ENCODE measurements at regions not wholly inside any gene's neighbourhood (a gene's known extent, or its start where the extent isn't known, plus 50 kb on each side); places are given as distances from the start of the nearest gene placed in this dataset.

DNA sequence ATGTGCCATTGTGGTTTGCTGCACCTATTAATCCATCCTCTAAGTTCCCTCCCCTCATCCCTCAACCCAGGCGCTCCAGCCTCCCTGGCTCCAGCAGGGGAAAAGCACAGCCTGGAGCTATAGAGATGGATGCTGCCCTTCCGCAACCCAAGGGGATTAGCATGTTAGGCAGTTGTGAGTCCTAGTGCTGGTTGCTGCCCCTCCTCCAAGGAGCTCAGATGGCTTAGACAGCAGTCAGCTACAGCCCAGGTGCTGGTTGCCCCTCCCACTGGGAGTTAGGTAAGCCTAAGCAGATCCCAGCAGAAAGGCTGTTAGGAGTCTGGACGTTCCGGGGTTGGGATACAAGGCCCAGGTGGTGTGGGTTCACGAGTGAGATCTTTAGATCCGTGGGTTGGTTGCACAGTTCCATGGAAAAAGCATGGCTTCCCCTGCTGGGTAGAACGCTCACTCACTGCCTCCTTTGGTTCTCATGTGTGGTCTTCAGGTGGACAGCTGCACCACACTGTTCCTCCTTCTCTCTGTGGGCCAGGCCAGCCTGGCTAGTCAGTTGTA lies 446.1 kb downstream of the ZNF804A start:
- no peak overlapping the region for H3K27ac ChIP-seq (ENCODE audit: extremely low read depth, low read depth, low read length)
- H3K9me1 ChIP-seq (ENCODE audit: control insufficient read depth, insufficient read depth, low read length) = no peaks in the 10 kb centered on the region
- H3K9ac ChIP-seq (ENCODE audit: insufficient read depth in 1 of 2, low read depth in 2 of 2, low read length in 2 of 2) = no peak overlapping the region
- no TSS peak for BruUV-seq (replicated peaks)
- no peak overlapping the region for H2AFZ ChIP-seq (ENCODE audit: low read depth, low read length)
- DNase-seq (ENCODE audit: extremely low read depth in 1 of 4, low spot score in 3 of 4) (no peak), ATAC-seq (no peak), FAIRE-seq (no peak)
- POLR2A ChIA-PET = no interaction called here
- TF ChIP-seq, protein P1, sequence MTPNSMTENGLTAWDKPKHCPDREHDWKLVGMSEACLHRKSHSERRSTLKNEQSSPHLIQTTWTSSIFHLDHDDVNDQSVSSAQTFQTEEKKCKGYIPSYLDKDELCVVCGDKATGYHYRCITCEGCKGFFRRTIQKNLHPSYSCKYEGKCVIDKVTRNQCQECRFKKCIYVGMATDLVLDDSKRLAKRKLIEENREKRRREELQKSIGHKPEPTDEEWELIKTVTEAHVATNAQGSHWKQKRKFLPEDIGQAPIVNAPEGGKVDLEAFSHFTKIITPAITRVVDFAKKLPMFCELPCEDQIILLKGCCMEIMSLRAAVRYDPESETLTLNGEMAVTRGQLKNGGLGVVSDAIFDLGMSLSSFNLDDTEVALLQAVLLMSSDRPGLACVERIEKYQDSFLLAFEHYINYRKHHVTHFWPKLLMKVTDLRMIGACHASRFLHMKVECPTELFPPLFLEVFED (CRISPR knock-in tag; conservative IDR thresholded peaks at IDR 0.05) = no peak
- no peak for TF ChIP-seq ZNF217 (CRISPR knock-in tag; IDR thresholded peaks at IDR 0.05)
- TF ChIP-seq FOXM1 (IDR thresholded peaks at IDR 0.05; ENCODE audit: low read depth) = no peak
- TF ChIP-seq FOXM1 (CRISPR knock-in tag; IDR thresholded peaks at IDR 0.05; ENCODE audit: low read depth) = no peak
- TF ChIP-seq YBX1 (IDR thresholded peaks at IDR 0.05) = no peak
- TF ChIP-seq NFXL1 (CRISPR knock-in tag; IDR thresholded peaks at IDR 0.05) = no peak
- TF ChIP-seq ZNF146 (CRISPR knock-in tag; IDR thresholded peaks at IDR 0.05; ENCODE audit: unreplicated experiment) = no peak
- no peak for TF ChIP-seq KDM5B (IDR thresholded peaks at IDR 0.05; ENCODE audit: insufficient replicate concordance, low read depth, low read length)
- no peak for TF ChIP-seq TAF9B (IDR thresholded peaks at IDR 0.05; ENCODE audit: partially characterized antibody)
- TF ChIP-seq ZNF316 (IDR thresholded peaks at IDR 0.05) = no peak
- TF ChIP-seq ZC3H8 (IDR thresholded peaks at IDR 0.05) = no peak
- TF ChIP-seq CTBP1 (IDR thresholded peaks at IDR 0.05; ENCODE audit: borderline replicate concordance) = no peak
- TF ChIP-seq, protein P2, sequence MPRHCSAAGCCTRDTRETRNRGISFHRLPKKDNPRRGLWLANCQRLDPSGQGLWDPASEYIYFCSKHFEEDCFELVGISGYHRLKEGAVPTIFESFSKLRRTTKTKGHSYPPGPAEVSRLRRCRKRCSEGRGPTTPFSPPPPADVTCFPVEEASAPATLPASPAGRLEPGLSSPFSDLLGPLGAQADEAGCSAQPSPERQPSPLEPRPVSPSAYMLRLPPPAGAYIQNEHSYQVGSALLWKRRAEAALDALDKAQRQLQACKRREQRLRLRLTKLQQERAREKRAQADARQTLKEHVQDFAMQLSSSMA (CRISPR knock-in tag; IDR thresholded peaks at IDR 0.05) = no peak
- no peak for TF ChIP-seq MIER1 (IDR thresholded peaks at IDR 0.05; ENCODE audit: low read depth)
- no peaks in the 10 kb centered on the region for H3K36me3 ChIP-seq (ENCODE audit: control insufficient read depth, insufficient read depth, low read length)
- intact Hi-C loops (cut with micrococcal nuclease) = no loop called here
- in situ Hi-C loops (cut with MboI) = no loop called here
- no peaks in the 10 kb centered on the region for H3K4me1 ChIP-seq (replicated peaks in 1 of 2; ENCODE audit: control insufficient read depth in 2 of 2, insufficient read depth in 2 of 2, low read length in 2 of 2)
- no peak overlapping the region for H3K4me2 ChIP-seq (ENCODE audit: insufficient read depth, low read length)
- peaks cover 3% of the 10 kb centered on the region; the same call in 1 of the 2 replicates for H3K9me3 ChIP-seq (replicated peaks; ENCODE audit: control insufficient read depth, insufficient read depth, low read depth, low read length)
- H3K27me3 ChIP-seq (ENCODE audit: control insufficient read depth in 2 of 2, insufficient read depth in 2 of 2, low read length in 2 of 2) = no peaks in the 10 kb centered on the region
- 3% methylated on average over 7 of the region's 7 CpGs for WGBS (ENCODE audit: insufficient coverage, low coverage, missing lambda C conversion rate)
- CTCF ChIA-PET (ENCODE audit: low intra/inter-chr PET ratio) = no interaction called here
- no peaks in the 10 kb centered on the region for H4K20me1 ChIP-seq (replicated peaks; ENCODE audit: control insufficient read depth, insufficient read depth, low read length)
- H3K79me2 ChIP-seq (ENCODE audit: control insufficient read depth, insufficient read depth, low read length) = no peaks in the 10 kb centered on the region
- no peak overlapping the region for H3K4me3 ChIP-seq
